GM12878 (cell line): ENCODE measurements at regions not wholly inside any gene's neighbourhood (a gene's known extent, or its start where the extent isn't known, plus 50 kb on each side); places are given as distances from the start of the nearest gene placed in this dataset.

ENCODE experiments used
- ATAC-seq: fragments of 200-7000 bp; cut with Tn5 transposase; 3 replicates; pipeline ENCODE4 v1.9.1; 2020; ENCODE audit warnings: mild to moderate bottlenecking, moderate library complexity
- BruUV-seq: library from RNA; stranded (reverse); fragments of 400-500 nt; replicated peaks from 2 replicates; lab custom pipeline; 2021; lab: Mats Ljungman, UMichigan
- CTCF ChIA-PET: fragments of 300-600 bp; sonication (Branson Sonifier 250); formaldehyde crosslinking; extraction: SDS; loops from one replicate; lab custom pipeline; 2021; ENCODE audit warnings: inconsistent platforms; lab: Yijun Ruan, JAX
- POLR2A ChIA-PET: fragments of 350-600 bp; formaldehyde crosslinking; extraction: SDS; loops from one replicate; lab custom pipeline; 2021; ENCODE audit warnings: inconsistent platforms; lab: Charles Lee
- RAD21 ChIA-PET: fragments of 300-600 bp; sonication (Branson Sonifier 250); formaldehyde crosslinking; loops from one replicate; lab custom pipeline; 2023; ENCODE audit warnings: antibody characterized with exemption; ENCODE audit not compliant: unreplicated experiment; lab: Charles Lee
- SMC1A ChIA-PET: fragments of 300-600 bp; sonication (Branson Sonifier 250); formaldehyde crosslinking; loops from one replicate; lab custom pipeline; 2023; ENCODE audit not compliant: unreplicated experiment, uncharacterized antibody; lab: Charles Lee
- DNase-seq: peaks from one replicate; pipeline ENCODE4 v3.0.0-alpha.2; 2011; ENCODE audit warnings: low read depth, low spot score
- FAIRE-seq: peaks from 3 replicates; lab custom pipeline; 2011; peaks lifted over from hg19 to GRCh38; lab: Jason Lieb, UNC
- H2AFZ ChIP-seq: 2 replicates; pipeline ENCODE4 v1.6.0; 2011; ENCODE audit warnings: low read depth, low read length, control low read depth; ENCODE audit not compliant: control insufficient read depth
- H3K27ac ChIP-seq: 2 replicates; pipeline ENCODE4 v1.5.1; 2011; ENCODE audit warnings: control low read depth; ENCODE audit not compliant: control insufficient read depth, insufficient read depth
- H3K27me3 ChIP-seq, 2 experiments: replicated peaks in 1 of 2; 2 replicates each; pipeline versions ENCODE4 v1.6.0 to v1.6.1; 2011; ENCODE audit warnings: low read length in 1 of 2; ENCODE audit not compliant: control insufficient read depth in 2 of 2, insufficient read depth in 2 of 2
- H3K36me3 ChIP-seq, 2 experiments: 2 replicates each; pipeline ENCODE4 v1.5.1; 2011; ENCODE audit warnings: low read length in 1 of 2; ENCODE audit not compliant: control insufficient read depth in 2 of 2, insufficient read depth in 2 of 2
- H3K4me1 ChIP-seq: 2 replicates; pipeline ENCODE4 v1.6.1; 2011; ENCODE audit warnings: mild to moderate bottlenecking, low read length, moderate library complexity, mixed read lengths; ENCODE audit not compliant: control insufficient read depth, insufficient read depth
- H3K4me2 ChIP-seq: 2 replicates; pipeline ENCODE4 v1.6.0; 2011; ENCODE audit warnings: control low read depth; ENCODE audit not compliant: control insufficient read depth, insufficient read depth
- H3K4me3 ChIP-seq: fragments of 200-600 bp; sonication (generic); 2 replicates; pipeline ENCODE4 v1.5.1; 2016
- H3K79me2 ChIP-seq: 2 replicates; pipeline ENCODE4 v1.6.0; 2011; ENCODE audit warnings: low read length; ENCODE audit not compliant: control insufficient read depth, insufficient read depth
- H3K9ac ChIP-seq: 2 replicates; pipeline ENCODE4 v1.8.0; 2011; ENCODE audit warnings: low read length, control low read depth, mixed read lengths; ENCODE audit not compliant: control insufficient read depth, insufficient read depth
- H3K9me3 ChIP-seq: replicated peaks from 3 replicates; pipeline ENCODE4 v1.5.1; 2011; ENCODE audit warnings: mild to moderate bottlenecking, low read length; ENCODE audit not compliant: control insufficient read depth, insufficient read depth
- H4K20me1 ChIP-seq: 2 replicates; pipeline ENCODE4 v1.6.0; 2011; ENCODE audit not compliant: control insufficient read depth, insufficient read depth
- DPF2 ChIP-seq: fragments of 450-650 bp; IDR thresholded peaks from 2 replicates; pipeline ENCODE4 v1.6.1; 2017; ENCODE audit warnings: mild to moderate bottlenecking
- GATAD2B ChIP-seq: fragments of 450-650 bp; conservative IDR thresholded peaks from 2 replicates; pipeline ENCODE4 v1.6.1; 2017; ENCODE audit warnings: low read depth, mild to moderate bottlenecking, moderate library complexity
- RUNX3 ChIP-seq: IDR thresholded peaks from 2 replicates; pipeline ENCODE4 v1.6.1; 2012; ENCODE audit warnings: low read length, inconsistent platforms
- STAT3 ChIP-seq: IDR thresholded peaks from 2 replicates; pipeline ENCODE4 v1.6.1; 2011; ENCODE audit warnings: low read depth, low read length, improper control_type of control experiment
- WGBS: methylation state at CpG from one replicate; pipeline ENCODE4 v1.1.6; 2016; ENCODE audit warnings: low lambda C conversion rate; ENCODE audit not compliant: insufficient replicate concordance, insufficient coverage; ENCODE audit errors: missing lambda C conversion rate; 5-methylcytosine and 5-hydroxymethylcytosine counted together
- in situ Hi-C: fragments of 300-500 bp; cut with MboI; formaldehyde crosslinking; loops from 9 replicates; pipeline ENCODE4 v1.14.3; 2018; ENCODE audit warnings: mixed read lengths
- intact Hi-C: fragments of 100-400 bp; cut with micrococcal nuclease; formaldehyde crosslinking; loops from one replicate; pipeline ENCODE4 v1.14.2; 2022; ENCODE audit not compliant: unreplicated experiment
- TF ChIP-seq, protein P1 (sequence below): fragments of 450-650 bp; IDR thresholded peaks from 2 replicates; pipeline ENCODE4 v1.6.1; 2017; ENCODE audit warnings: antibody characterized with exemption, mild to moderate bottlenecking, moderate library complexity
- TF ChIP-seq, protein P2 (sequence below): IDR thresholded peaks from 2 replicates; pipeline ENCODE4 v1.6.1; 2011; ENCODE audit warnings: mild to moderate bottlenecking, low read depth, low read length, moderate library complexity; ENCODE audit not compliant: insufficient replicate concordance
- TF ChIP-seq, protein P3 (sequence below): IDR thresholded peaks from 2 replicates; pipeline ENCODE4 v1.6.1; 2011; ENCODE audit warnings: low read depth, low read length, improper control_type of control experiment, borderline replicate concordance

DNA sequence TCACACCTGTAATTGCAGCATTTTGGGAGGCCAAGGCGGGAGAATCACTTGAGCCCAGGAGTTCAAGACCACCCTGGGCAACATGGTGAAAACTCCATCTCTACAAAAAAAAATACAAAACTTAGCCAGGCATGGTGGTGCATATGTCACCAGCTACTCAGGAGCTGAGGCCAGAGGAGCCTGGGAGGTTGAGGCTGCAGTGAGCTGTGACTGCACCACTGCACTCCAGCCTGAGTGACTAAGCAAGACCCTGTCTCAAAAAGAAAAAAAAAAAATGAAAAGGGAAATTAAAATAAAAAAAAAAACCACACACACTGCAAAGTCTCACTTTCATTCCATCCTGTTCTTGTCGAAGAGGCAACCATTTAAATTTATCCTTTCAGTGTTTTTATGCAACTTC is 100.8 kb upstream of the PIAS1 start (continued):
- TF ChIP-seq, protein P1, sequence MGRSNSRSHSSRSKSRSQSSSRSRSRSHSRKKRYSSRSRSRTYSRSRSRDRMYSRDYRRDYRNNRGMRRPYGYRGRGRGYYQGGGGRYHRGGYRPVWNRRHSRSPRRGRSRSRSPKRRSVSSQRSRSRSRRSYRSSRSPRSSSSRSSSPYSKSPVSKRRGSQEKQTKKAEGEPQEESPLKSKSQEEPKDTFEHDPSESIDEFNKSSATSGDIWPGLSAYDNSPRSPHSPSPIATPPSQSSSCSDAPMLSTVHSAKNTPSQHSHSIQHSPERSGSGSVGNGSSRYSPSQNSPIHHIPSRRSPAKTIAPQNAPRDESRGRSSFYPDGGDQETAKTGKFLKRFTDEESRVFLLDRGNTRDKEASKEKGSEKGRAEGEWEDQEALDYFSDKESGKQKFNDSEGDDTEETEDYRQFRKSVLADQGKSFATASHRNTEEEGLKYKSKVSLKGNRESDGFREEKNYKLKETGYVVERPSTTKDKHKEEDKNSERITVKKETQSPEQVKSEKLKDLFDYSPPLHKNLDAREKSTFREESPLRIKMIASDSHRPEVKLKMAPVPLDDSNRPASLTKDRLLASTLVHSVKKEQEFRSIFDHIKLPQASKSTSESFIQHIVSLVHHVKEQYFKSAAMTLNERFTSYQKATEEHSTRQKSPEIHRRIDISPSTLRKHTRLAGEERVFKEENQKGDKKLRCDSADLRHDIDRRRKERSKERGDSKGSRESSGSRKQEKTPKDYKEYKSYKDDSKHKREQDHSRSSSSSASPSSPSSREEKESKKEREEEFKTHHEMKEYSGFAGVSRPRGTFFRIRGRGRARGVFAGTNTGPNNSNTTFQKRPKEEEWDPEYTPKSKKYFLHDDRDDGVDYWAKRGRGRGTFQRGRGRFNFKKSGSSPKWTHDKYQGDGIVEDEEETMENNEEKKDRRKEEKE, result no peak
- TF ChIP-seq STAT3, result no peak
- no peak for TF ChIP-seq GATAD2B
- TF ChIP-seq, protein P2, sequence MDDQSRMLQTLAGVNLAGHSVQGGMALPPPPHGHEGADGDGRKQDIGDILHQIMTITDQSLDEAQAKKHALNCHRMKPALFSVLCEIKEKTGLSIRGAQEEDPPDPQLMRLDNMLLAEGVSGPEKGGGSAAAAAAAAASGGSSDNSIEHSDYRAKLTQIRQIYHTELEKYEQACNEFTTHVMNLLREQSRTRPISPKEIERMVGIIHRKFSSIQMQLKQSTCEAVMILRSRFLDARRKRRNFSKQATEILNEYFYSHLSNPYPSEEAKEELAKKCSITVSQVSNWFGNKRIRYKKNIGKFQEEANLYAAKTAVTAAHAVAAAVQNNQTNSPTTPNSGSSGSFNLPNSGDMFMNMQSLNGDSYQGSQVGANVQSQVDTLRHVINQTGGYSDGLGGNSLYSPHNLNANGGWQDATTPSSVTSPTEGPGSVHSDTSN, result no peak
- no peak for TF ChIP-seq DPF2
- TF ChIP-seq, all 136 proteins: peak for 0

DNA sequence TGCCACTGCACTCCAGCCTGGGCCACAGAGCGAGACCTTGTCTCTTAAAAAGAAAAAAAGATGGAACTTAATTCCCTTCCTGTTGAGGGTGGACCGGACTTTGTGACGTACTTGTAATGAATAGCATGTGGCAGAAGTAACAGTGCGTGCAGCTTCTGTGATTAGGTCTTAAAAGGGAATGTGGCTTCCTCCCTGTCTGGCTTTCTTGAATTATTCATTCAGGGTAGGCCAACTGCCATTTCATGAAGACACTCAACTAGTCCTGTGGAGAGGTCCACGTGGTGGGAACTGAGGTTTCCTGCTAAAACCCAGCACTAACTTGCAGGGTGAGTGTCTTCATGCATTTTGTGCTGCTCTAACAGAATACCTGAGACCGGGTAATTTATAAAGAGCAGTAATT is 98.9 kb upstream of the PIAS1 start:
- ATAC-seq, result no peak

More for the DNA sequence above, 98.9 kb upstream of the PIAS1 start:
- DNase-seq, result no peak
- no peaks in the 10 kb centered on the region for H3K36me3 ChIP-seq
- no peak overlapping the region for H3K4me3 ChIP-seq
- no peaks in the 10 kb centered on the region for H3K27me3 ChIP-seq
- H2AFZ ChIP-seq, result peak overlapping the region; percentile 41
- ChIA-PET SMC1A (interaction anchor here (0.8 kb wide), 1 partner anchor 49 kb away, joined by 3 read pairs; no protein-coding TSS in a partner anchor), POLR2A (interaction anchor here (0.6 to 1.3 kb wide), 2 partner anchors 9 to 17 kb away, joined by 5 read pairs; no protein-coding TSS in a partner anchor), RAD21 (no interaction called here), CTCF (no interaction called here)
- TF ChIP-seq, protein P3, sequence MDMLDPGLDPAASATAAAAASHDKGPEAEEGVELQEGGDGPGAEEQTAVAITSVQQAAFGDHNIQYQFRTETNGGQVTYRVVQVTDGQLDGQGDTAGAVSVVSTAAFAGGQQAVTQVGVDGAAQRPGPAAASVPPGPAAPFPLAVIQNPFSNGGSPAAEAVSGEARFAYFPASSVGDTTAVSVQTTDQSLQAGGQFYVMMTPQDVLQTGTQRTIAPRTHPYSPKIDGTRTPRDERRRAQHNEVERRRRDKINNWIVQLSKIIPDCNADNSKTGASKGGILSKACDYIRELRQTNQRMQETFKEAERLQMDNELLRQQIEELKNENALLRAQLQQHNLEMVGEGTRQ, result no peak
- TF ChIP-seq RUNX3, result peak; percentile 18; the same call in 1 of the 2 replicates
- intact Hi-C loops, result no loop called here
- H3K4me2 ChIP-seq, result no peak overlapping the region
- WGBS, result 64% methylated on average over 6 of the region's 6 CpGs
- peaks cover 19% of the 10 kb centered on the region for H3K4me1 ChIP-seq
- no peak for FAIRE-seq
- no peaks in the 10 kb centered on the region for H4K20me1 ChIP-seq
- no TSS peak for BruUV-seq
- H3K79me2 ChIP-seq, result no peaks in the 10 kb centered on the region
- no peak overlapping the region for H3K9ac ChIP-seq
- H3K27ac ChIP-seq, result no peak overlapping the region
- in situ Hi-C loops, result no loop called here
- peaks cover 3% of the 10 kb centered on the region; the same call in 2 of the 3 replicates for H3K9me3 ChIP-seq
